GM19023 (cell line): ENCODE measurements at regions not wholly inside any gene's neighbourhood (a gene's known extent, or its start where the extent isn't known, plus 50 kb on each side); places are given as distances from the start of the nearest gene placed in this dataset.
"Not testable (repeated sequence)": the region's sequence is repeated elsewhere in the genome, so short reads cannot be mapped to it uniquely, and the experiment has no call there.

Experiments used
- ATAC-seq: cut with Tn5 transposase; IDR thresholded peaks from one replicate; pipeline ENCODE4 v1.9.1; 2021; ENCODE audit warnings: mild to moderate bottlenecking, moderate library complexity; ENCODE audit not compliant: unreplicated experiment

GRCh38 chr14:66008631-66009030 lies 477.5 kb upstream of the CCDC196 start:
- ATAC-seq, result no peak

GRCh38 chr14:66009089-66009488 lies 477.1 kb upstream of the CCDC196 start:
- ATAC-seq, result no peak

GRCh38 chr14:66010695-66011094 lies 475.5 kb upstream of the CCDC196 start:
- ATAC-seq, result no peak

GRCh38 chr14:66011855-66012254 lies 474.3 kb upstream of the CCDC196 start:
- no peak for ATAC-seq

- not testable (repeated sequence) for ATAC-seq
Observed at GRCh38 chr14:66013607-66014006, 472.6 kb upstream of the CCDC196 start.

GRCh38 chr14:66015071-66015780 lies 470.9 kb upstream of the CCDC196 start:
- ATAC-seq, result no peak

GRCh38 chr14:66017927-66018326 lies 468.2 kb upstream of the CCDC196 start:
- ATAC-seq, result no peak

- ATAC-seq, result no peak
Observed at GRCh38 chr14:66022526-66022925, 463.6 kb upstream of the CCDC196 start.

GRCh38 chr14:66025779-66026178 lies 460.4 kb upstream of the CCDC196 start:
- ATAC-seq, result no peak

GRCh38 chr14:66031981-66032380 lies 454.2 kb upstream of the CCDC196 start:
- ATAC-seq, result not testable (repeated sequence)

GRCh38 chr14:66032800-66033199 lies 453.4 kb upstream of the CCDC196 start:
- no peak for ATAC-seq

GRCh38 chr14:66036547-66036946 lies 449.6 kb upstream of the CCDC196 start:
- no peak for ATAC-seq

GRCh38 chr14:66037361-66037760 lies 448.8 kb upstream of the CCDC196 start:
- no peak for ATAC-seq

- ATAC-seq, result no peak
Observed at GRCh38 chr14:66038212-66038611, 448.0 kb upstream of the CCDC196 start.

GRCh38 chr14:66038618-66039017 lies 447.6 kb upstream of the CCDC196 start:
- ATAC-seq, result no peak

- no peak for ATAC-seq
Observed at GRCh38 chr14:66039495-66039894, 446.7 kb upstream of the CCDC196 start.

GRCh38 chr14:66041582-66041981 lies 444.6 kb upstream of the CCDC196 start:
- no peak for ATAC-seq

GRCh38 chr14:66043921-66044320 lies 442.2 kb upstream of the CCDC196 start:
- no peak for ATAC-seq

- no peak for ATAC-seq
Observed at GRCh38 chr14:66045572-66046021, 440.6 kb upstream of the CCDC196 start.

GRCh38 chr14:66046035-66046434 lies 440.1 kb upstream of the CCDC196 start:
- no peak for ATAC-seq

GRCh38 chr14:66046591-66046990 lies 439.6 kb upstream of the CCDC196 start:
- ATAC-seq, result no peak

GRCh38 chr14:66056268-66056907 lies 429.8 kb upstream of the CCDC196 start:
- ATAC-seq, result no peak
